Activated naive CD8-positive, alpha-beta T cell (primary cell): ENCODE measurements at regions not wholly inside any gene's neighbourhood (a gene's known extent, or its start where the extent isn't known, plus 50 kb on each side); places are given as distances from the start of the nearest gene placed in this dataset.

Source experiments
- H3K27ac Mint-ChIP-seq: one replicate; pipeline ENCODE4 v1.8.0; 2021; ENCODE audit warnings: mixed read lengths
- H3K27me3 Mint-ChIP-seq: one replicate; pipeline ENCODE4 v1.8.0; 2021; ENCODE audit warnings: mixed read lengths
- H3K36me3 Mint-ChIP-seq: one replicate; pipeline ENCODE4 v1.8.0; 2021; ENCODE audit warnings: mixed read lengths
- H3K4me1 Mint-ChIP-seq: one replicate; pipeline ENCODE4 v1.8.0; 2021; ENCODE audit warnings: low read depth, mixed read lengths
- H3K4me3 Mint-ChIP-seq: one replicate; pipeline ENCODE4 v1.8.0; 2021; ENCODE audit warnings: mild to moderate bottlenecking, mixed read lengths
- H3K9me3 Mint-ChIP-seq: one replicate; pipeline ENCODE4 v1.8.0; 2021; ENCODE audit warnings: low read depth, mixed read lengths

DNA sequence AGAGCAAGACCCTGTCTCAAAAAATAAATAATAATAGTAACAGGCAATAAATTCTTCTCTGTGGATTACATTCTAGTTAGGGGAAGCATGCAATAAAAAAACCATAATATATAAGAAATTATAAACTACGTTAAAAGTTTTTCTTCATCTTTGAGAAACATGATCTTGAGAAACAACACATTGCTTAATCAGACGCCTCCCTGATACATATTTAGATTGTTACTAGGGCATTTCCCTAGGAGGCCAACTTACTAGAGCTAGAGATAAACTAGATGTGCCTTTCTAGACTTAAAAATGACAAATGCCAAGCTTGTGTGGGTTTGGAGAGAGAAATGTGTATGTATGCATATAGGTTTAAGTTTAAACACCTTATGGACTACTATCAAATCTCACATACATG, 76.3 kb upstream of the GALNT5 start:
- no peak overlapping the region for H3K27ac Mint-ChIP-seq
- H3K27me3 Mint-ChIP-seq = peaks cover 8% of the 10 kb centered on the region
- no peaks in the 10 kb centered on the region for H3K9me3 Mint-ChIP-seq
- H3K4me1 Mint-ChIP-seq = peaks cover 4% of the 10 kb centered on the region
- no peaks in the 10 kb centered on the region for H3K36me3 Mint-ChIP-seq
- H3K4me3 Mint-ChIP-seq = no peak overlapping the region

- Mint-ChIP-seq H3K27me3 (peaks cover 8% of the 10 kb centered on the region), H3K9me3 (no peaks in the 10 kb centered on the region), H3K36me3 (no peaks in the 10 kb centered on the region), H3K4me3 (no peak overlapping the region), H3K4me1 (peaks cover 4% of the 10 kb centered on the region), H3K27ac (no peak overlapping the region)
Measured at GRCh38 chr2:157182204-157182709, 75.2 kb upstream of the GALNT5 start.

DNA sequence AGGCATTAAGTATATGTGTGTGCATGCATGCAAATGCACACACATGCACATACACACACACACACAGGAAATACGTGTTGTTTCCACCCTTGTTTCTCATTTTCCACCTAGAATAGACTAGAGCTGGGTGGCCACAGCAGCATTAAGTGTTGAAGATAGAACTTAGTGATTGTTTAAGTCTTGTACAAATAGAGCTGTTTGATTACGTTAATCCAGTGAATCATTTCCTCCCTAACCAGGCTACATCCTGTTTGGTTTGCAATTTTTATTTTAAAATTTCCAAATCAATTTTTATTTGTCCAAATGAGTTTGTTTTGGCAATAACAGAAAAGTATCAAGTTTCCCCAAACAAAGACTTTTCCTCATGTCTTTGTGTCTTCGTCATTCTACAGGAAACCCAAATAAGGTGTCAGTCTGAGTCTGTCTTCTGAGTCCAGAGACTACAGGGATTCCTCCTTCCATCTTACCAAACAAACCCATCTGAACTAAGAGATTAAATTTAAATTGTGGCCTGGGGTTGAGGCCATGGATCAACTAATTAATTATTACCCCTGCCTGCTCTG, 74.6 kb upstream of the GALNT5 start:
- H3K27me3 Mint-ChIP-seq = peaks cover 8% of the 10 kb centered on the region
- H3K4me3 Mint-ChIP-seq = no peak overlapping the region
- H3K9me3 Mint-ChIP-seq = no peaks in the 10 kb centered on the region
- peaks cover 4% of the 10 kb centered on the region for H3K4me1 Mint-ChIP-seq
- H3K36me3 Mint-ChIP-seq = no peaks in the 10 kb centered on the region
- H3K27ac Mint-ChIP-seq = no peak overlapping the region

DNA sequence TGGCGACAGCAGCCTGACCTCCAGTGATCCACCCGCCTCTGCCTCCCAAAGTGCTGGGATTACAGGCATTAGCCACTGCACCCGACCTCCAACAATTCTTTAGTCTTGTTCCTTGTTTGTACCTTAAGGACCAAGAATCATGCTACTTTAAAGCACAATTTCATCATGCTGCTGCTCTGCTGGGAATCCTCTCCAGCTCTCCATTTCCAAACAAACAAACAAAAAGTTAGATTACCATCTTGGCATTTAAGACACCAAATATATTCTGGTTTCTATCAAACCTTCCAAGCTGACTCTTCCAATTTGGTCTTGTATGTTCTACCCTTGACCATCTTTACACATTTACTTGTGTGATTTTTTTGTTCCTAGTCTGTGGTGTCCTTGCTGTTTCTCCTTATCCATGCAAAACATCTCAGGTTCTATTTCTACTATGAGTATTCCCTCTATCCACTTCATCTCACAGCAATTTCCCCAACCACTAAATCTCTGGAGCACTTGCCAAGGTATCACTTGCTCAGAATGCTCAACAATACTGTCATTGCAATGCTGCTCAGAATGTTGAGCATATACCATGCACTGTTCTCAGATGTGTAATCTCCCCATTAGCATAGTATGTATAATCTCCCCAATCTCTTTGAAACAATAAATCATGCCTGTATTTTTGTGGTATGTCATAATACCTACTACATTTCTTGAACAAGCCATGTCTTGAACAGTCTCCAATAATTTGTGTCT, 73.2 kb upstream of the GALNT5 start:
- Mint-ChIP-seq H3K4me3 (no peak overlapping the region), H3K27me3 (peaks cover 8% of the 10 kb centered on the region), H3K27ac (no peak overlapping the region), H3K4me1 (peaks cover 4% of the 10 kb centered on the region), H3K36me3 (no peaks in the 10 kb centered on the region), H3K9me3 (no peaks in the 10 kb centered on the region)

- H3K27ac Mint-ChIP-seq = no peak overlapping the region
- no peak overlapping the region for H3K4me3 Mint-ChIP-seq
- peaks cover 8% of the 10 kb centered on the region for H3K27me3 Mint-ChIP-seq
- H3K9me3 Mint-ChIP-seq = no peaks in the 10 kb centered on the region
- H3K4me1 Mint-ChIP-seq = peaks cover 4% of the 10 kb centered on the region
- H3K36me3 Mint-ChIP-seq = no peaks in the 10 kb centered on the region
Measured at GRCh38 chr2:157185476-157186227, 71.9 kb upstream of the GALNT5 start.

GRCh38 chr2:157190151-157190550, 67.4 kb upstream of the GALNT5 start:
- Mint-ChIP-seq H3K4me3 (no peak overlapping the region), H3K27ac (no peak overlapping the region), H3K9me3 (no peaks in the 10 kb centered on the region), H3K36me3 (no peaks in the 10 kb centered on the region), H3K27me3 (peaks cover 4% of the 10 kb centered on the region), H3K4me1 (no peaks in the 10 kb centered on the region)

GRCh38 chr2:157191186-157191585, 66.3 kb upstream of the GALNT5 start:
- Mint-ChIP-seq H3K27ac (no peak overlapping the region), H3K36me3 (no peaks in the 10 kb centered on the region), H3K4me3 (no peak overlapping the region), H3K4me1 (no peaks in the 10 kb centered on the region), H3K27me3 (peaks cover 4% of the 10 kb centered on the region), H3K9me3 (no peaks in the 10 kb centered on the region)

DNA sequence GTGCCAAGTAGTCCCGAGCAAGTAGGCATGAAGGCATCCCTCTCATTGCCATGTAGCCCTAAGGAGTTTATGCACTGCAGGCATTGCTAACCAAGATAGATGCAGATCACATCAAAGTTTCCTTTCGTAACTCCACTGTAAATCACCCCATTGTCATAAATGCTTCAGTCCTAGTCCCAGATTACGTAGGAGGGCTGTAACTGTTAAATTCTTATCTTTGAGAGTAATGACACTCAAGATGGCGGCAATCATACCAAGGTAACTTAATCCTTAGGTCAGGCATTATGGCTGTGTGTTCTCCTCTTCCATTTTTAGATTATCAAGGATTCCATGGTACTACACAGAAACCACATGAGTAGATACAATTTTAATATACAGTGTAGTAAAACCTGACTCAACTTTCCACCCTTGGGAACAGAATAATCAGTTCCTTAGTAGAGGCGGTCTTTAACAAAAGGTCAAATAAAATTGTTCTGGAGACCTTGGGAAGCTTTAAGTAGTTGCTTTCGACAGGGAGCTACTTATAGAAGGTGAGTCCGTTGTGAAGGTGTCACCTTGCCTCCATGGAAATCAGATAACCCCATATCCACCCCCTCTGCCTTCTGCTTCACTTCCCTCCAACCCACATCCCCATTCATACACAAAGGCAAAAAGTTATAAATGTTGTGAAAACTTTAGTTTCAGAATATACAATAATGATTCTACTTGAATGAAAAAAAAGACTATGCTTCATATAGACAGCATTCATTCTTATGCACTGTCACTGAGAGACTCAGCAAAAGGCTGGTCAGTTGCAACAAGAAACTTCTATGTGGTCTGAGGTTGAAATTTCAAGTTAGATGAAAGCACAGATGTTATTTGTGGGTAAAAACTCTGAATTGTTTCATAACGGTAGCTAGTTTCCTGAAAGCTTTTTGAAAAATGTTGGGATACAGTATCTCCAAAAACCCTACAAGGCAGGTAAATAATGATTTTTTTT, 64.8 kb upstream of the GALNT5 start:
- Mint-ChIP-seq H3K27ac (no peak overlapping the region), H3K4me3 (no peak overlapping the region), H3K27me3 (peaks cover 7% of the 10 kb centered on the region), H3K4me1 (no peaks in the 10 kb centered on the region), H3K9me3 (no peaks in the 10 kb centered on the region), H3K36me3 (no peaks in the 10 kb centered on the region)

- no peaks in the 10 kb centered on the region for H3K9me3 Mint-ChIP-seq
- no peaks in the 10 kb centered on the region for H3K4me1 Mint-ChIP-seq
- H3K27ac Mint-ChIP-seq = no peak overlapping the region
- no peaks in the 10 kb centered on the region for H3K36me3 Mint-ChIP-seq
- H3K27me3 Mint-ChIP-seq = peaks cover 7% of the 10 kb centered on the region
- H3K4me3 Mint-ChIP-seq = no peak overlapping the region
Measured at GRCh38 chr2:157193461-157193860, 64.0 kb upstream of the GALNT5 start.

DNA sequence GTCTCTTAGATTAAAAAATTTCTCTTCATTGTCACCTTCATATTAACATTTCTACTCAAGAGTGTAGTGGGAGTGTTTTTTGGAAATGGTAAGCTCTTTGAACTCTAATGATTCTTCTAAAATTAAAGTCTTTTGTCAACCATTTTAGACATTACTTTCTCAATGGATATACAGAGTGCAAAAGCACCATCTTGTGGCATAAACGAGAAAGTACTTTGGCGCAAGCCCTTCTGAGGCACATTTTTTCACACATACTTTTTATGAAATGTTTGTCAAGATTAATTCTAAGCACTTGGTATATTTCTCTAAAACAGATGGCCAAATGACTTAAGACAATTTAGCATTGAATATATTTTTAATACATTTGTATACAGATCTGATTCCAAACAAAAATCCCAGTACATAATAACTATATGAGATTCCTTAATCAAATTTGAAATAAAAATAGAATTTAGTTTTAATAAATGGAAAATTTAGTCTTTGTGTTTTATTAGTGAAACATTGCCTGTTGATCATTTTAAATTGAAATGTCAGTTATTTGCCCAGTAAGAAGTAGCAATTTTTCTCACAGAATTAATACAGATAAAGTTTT, 63.3 kb upstream of the GALNT5 start:
- H3K4me1 Mint-ChIP-seq = no peaks in the 10 kb centered on the region
- H3K4me3 Mint-ChIP-seq = no peak overlapping the region
- no peak overlapping the region for H3K27ac Mint-ChIP-seq
- H3K27me3 Mint-ChIP-seq = peaks cover 7% of the 10 kb centered on the region
- no peaks in the 10 kb centered on the region for H3K36me3 Mint-ChIP-seq
- no peaks in the 10 kb centered on the region for H3K9me3 Mint-ChIP-seq

GRCh38 chr2:157194844-157195243, 62.7 kb upstream of the GALNT5 start:
- Mint-ChIP-seq H3K27me3 (peaks cover 7% of the 10 kb centered on the region), H3K27ac (no peak overlapping the region), H3K4me1 (no peaks in the 10 kb centered on the region), H3K36me3 (no peaks in the 10 kb centered on the region), H3K9me3 (no peaks in the 10 kb centered on the region), H3K4me3 (no peak overlapping the region)

DNA sequence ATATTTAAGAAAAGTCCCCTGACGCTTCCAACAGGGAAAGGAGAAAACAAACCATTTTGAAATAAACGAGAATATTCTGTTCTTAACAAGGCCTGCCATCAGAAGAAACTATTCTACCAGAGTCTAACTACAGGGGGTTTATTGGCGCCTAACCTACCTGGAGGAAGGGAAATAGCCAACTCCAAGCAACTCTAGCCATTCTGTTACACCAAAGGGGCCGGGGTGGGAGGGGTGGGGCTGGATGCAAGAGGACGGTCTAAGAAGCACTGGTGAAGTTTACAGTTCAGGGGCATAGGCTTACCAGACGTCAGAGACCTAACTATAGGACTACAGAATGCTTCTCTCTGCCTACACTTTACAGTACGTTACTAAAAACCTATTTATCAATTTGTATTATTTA, 60.5 kb upstream of the GALNT5 start:
- Mint-ChIP-seq H3K36me3 (no peaks in the 10 kb centered on the region), H3K27ac (no peak overlapping the region), H3K27me3 (peaks cover 7% of the 10 kb centered on the region), H3K9me3 (no peaks in the 10 kb centered on the region), H3K4me1 (no peaks in the 10 kb centered on the region), H3K4me3 (no peak overlapping the region)

DNA sequence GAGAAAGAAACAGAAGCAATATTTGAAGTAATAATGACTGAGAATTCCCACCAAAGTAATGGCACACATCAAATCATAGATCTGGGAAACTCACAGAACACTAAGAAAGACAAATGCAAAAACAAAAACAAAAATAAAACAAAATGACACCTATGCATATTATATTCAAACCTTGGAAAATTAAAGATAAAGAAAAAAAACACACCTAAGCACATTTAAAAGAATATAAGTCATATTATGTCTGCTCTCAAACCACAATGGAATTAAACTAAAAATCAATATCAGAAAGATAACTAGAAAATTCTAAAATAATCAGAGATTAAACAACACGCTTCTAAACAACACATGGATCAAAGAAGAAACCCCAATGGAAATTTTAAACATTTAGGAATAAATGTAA, 59.7 kb upstream of the GALNT5 start:
- Mint-ChIP-seq H3K27ac (no peak overlapping the region), H3K36me3 (no peaks in the 10 kb centered on the region), H3K27me3 (peaks cover 7% of the 10 kb centered on the region), H3K9me3 (no peaks in the 10 kb centered on the region), H3K4me3 (no peak overlapping the region), H3K4me1 (no peaks in the 10 kb centered on the region)

DNA sequence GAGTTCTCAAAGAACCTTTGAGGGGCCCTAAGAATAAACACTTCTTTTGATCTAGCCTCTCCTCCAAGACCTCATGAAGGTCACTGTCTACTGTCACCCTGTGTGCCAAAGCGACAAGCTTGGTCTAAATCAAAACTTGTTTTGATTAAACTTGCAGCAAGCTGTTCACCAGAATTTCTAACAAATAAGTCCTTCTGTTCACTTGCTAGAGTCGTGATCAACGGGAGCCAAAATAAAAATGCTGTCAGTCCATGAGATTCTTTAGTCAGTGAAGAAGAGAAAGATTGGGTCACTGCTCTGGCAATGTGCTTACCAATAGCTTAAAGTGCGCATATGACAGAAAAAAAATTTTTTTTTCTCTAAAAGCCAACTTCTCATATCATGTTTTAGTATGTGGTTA, 53.9 kb upstream of the GALNT5 start:
- no peak overlapping the region for H3K27ac Mint-ChIP-seq
- H3K4me3 Mint-ChIP-seq = no peak overlapping the region
- H3K4me1 Mint-ChIP-seq = no peaks in the 10 kb centered on the region
- no peaks in the 10 kb centered on the region for H3K9me3 Mint-ChIP-seq
- H3K36me3 Mint-ChIP-seq = no peaks in the 10 kb centered on the region
- H3K27me3 Mint-ChIP-seq = no peaks in the 10 kb centered on the region
